ENCODE measurements at regions not wholly inside any gene's neighbourhood (a gene's known extent, or its start where the extent isn't known, plus 50 kb on each side); places are given as distances from the start of the nearest gene placed in this dataset.

DNA sequence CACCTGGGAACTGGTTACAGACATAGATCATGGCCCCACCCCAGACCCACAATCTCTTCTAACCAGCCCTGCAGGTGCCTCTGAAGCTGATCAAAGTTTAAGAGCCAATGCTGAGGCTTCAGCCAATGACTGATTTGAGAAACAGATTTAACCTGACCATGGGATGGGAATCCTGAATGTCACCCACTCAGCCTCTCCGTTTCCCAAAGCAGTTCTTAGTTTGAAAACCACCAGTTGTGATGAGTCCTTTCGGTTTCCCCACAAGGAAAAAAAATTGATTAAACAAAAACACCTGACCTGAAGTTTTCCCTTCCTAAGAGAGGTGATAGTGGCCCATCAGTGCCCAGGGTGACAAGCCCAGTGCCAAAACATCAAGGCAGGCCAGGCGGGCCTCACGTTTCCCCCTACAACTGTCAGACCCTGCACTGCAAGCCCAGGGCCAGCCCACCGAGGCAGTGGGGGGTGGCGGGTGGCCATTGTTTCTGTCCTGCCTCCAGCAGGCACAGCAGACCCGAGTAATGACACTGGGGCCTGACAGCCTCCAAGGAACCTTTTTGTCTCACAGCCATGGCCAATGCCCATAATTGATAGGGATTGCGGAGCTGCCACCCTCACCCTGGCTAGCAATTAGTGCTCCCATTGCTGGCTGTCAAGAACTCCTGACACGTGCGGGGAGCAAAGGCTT is 75.4 kb upstream of the ZMIZ1 start:
- H3K27me3 ChIP-seq (ENCODE audit: control insufficient read depth, insufficient read depth, low read length) = peaks cover 5% of the 10 kb centered on the region
- TF ChIP-seq, protein P1, sequence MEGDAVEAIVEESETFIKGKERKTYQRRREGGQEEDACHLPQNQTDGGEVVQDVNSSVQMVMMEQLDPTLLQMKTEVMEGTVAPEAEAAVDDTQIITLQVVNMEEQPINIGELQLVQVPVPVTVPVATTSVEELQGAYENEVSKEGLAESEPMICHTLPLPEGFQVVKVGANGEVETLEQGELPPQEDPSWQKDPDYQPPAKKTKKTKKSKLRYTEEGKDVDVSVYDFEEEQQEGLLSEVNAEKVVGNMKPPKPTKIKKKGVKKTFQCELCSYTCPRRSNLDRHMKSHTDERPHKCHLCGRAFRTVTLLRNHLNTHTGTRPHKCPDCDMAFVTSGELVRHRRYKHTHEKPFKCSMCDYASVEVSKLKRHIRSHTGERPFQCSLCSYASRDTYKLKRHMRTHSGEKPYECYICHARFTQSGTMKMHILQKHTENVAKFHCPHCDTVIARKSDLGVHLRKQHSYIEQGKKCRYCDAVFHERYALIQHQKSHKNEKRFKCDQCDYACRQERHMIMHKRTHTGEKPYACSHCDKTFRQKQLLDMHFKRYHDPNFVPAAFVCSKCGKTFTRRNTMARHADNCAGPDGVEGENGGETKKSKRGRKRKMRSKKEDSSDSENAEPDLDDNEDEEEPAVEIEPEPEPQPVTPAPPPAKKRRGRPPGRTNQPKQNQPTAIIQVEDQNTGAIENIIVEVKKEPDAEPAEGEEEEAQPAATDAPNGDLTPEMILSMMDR (IDR thresholded peaks at IDR 0.05; ENCODE audit: insufficient read depth, low read length, poor library complexity, severe bottlenecking) = no peak
- H3K4me3 ChIP-seq (ENCODE audit: low read depth, low read length) = no peak overlapping the region
- H3K36me3 ChIP-seq (ENCODE audit: control insufficient read depth, insufficient read depth, low read length) = no peaks in the 10 kb centered on the region
- no peak for DNase-seq (ENCODE audit: low read depth)

DNA sequence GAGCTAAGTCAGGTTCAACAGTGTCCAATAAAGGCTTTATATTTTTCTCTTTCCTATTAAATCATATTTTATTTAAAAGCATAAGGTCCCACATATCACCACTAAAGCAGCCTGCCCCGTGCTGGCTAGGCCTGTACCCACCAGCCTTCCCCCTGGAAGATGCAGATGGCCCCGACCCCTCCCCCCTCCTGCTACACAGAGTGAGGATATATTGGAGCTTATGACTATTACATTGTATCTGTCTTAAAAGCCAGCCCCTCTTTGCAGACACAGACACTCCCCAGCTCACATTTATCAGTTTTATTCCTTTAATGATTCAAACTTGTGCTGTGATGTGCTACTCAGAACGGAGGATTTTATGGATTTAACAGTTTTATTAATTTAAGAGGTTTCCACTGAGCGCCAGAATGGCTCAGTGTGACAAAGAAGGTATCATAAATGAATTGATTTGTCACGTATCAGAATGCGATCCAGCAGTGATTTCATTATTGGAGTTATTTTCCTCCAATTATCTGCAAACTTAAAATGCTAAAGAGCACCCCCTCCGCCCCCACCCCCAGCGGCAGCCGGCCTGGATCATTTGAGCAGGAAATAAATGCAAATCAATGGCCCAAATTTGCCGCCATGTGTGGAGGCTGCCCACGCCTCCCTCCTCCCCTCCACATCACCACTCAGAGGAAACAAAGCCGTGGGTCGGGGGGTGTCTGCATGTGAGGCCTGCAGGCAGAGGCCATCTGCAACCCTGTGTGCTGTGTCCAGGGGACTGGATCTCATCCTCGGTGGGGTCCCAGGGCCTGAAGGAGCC is 72.6 kb upstream of the ZMIZ1 start:
- TF ChIP-seq, protein P1 (IDR thresholded peaks at IDR 0.05; ENCODE audit: insufficient read depth, low read length, poor library complexity, severe bottlenecking) = no peak
- DNase-seq (ENCODE audit: low read depth) = no peak
- Histone ChIP-seq H3K27me3 (ENCODE audit: control insufficient read depth, insufficient read depth, low read length) (peaks cover 5% of the 10 kb centered on the region), H3K36me3 (ENCODE audit: control insufficient read depth, insufficient read depth, low read length) (no peaks in the 10 kb centered on the region), H3K4me3 (ENCODE audit: low read depth, low read length) (no peak overlapping the region)

DNA sequence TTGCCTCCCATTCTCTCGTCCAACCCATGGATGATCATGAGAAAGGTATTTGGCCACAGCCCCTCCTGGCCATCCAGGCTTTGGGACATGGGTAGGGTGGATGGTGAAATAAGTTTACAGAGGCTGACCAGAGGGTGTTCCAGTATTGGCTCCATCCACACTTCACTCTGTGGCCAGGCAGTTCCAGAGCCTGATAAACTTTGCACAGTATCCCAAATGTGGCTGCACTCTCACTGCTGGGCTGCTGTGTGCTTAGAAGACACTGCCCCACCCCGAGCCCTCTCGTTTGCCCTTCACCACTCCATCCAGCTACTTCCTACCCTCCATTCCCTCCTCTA is 72.0 kb upstream of the ZMIZ1 start:
- no peak for DNase-seq (ENCODE audit: low read depth)
- no peaks in the 10 kb centered on the region for H3K36me3 ChIP-seq (ENCODE audit: control insufficient read depth, insufficient read depth, low read length)
- TF ChIP-seq, protein P1 (IDR thresholded peaks at IDR 0.05; ENCODE audit: insufficient read depth, low read length, poor library complexity, severe bottlenecking) = no peak
- no peak overlapping the region for H3K4me3 ChIP-seq (ENCODE audit: low read depth, low read length)
- peaks cover 5% of the 10 kb centered on the region for H3K27me3 ChIP-seq (ENCODE audit: control insufficient read depth, insufficient read depth, low read length)

DNA sequence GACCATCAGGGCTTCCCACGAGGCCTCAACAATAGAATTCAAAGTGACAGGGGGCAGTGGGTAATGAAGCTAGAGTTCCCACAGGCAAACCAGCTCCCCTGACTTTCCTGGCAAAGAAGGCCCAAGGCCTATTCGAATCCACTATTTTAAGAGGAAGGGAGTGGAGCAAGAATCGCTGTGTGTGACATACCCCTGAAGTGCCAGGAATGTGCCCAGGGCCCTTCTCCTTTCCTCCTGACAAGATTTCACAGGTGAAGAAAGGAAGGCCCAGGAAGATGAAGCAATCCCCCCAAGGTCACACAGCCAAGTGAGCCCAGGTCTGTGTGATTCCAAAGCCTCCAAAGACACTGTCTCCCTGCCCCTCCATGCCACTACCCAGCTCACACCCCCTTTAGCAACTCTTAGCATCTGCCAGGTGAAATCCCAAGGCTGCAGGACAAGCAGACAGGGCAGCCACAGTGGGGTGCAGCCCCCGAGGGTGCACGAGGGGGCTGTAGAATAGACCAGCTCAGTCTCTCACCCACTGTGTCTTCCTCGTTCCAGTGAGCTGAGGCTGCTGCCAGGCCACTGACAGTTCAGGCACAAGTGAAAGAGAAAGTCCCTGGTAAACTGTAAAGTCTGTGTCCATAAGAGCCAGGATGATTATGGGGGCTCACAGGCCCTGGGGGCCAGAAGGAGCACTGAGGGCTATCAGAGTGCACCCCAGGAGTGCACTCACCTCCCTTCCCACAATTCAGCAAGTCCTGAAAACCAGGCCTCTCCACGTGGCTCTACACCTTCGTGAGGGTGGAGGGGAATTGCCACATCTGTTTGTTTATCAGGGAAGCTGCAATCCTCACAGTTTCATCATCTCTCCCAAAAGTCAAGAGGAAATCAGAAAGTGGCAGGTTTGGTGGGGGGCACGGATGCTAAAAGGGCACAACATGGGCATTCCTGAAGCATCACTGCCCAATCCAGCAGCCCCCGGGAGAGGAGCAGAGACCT is 70.8 kb upstream of the ZMIZ1 start:
- Histone ChIP-seq H3K36me3 (ENCODE audit: control insufficient read depth, insufficient read depth, low read length) (no peaks in the 10 kb centered on the region), H3K4me3 (ENCODE audit: low read depth, low read length) (no peak overlapping the region), H3K27me3 (ENCODE audit: control insufficient read depth, insufficient read depth, low read length) (peaks cover 5% of the 10 kb centered on the region)
- no peak for DNase-seq (ENCODE audit: low read depth)
- TF ChIP-seq, protein P1 (IDR thresholded peaks at IDR 0.05; ENCODE audit: insufficient read depth, low read length, poor library complexity, severe bottlenecking) = no peak

DNA sequence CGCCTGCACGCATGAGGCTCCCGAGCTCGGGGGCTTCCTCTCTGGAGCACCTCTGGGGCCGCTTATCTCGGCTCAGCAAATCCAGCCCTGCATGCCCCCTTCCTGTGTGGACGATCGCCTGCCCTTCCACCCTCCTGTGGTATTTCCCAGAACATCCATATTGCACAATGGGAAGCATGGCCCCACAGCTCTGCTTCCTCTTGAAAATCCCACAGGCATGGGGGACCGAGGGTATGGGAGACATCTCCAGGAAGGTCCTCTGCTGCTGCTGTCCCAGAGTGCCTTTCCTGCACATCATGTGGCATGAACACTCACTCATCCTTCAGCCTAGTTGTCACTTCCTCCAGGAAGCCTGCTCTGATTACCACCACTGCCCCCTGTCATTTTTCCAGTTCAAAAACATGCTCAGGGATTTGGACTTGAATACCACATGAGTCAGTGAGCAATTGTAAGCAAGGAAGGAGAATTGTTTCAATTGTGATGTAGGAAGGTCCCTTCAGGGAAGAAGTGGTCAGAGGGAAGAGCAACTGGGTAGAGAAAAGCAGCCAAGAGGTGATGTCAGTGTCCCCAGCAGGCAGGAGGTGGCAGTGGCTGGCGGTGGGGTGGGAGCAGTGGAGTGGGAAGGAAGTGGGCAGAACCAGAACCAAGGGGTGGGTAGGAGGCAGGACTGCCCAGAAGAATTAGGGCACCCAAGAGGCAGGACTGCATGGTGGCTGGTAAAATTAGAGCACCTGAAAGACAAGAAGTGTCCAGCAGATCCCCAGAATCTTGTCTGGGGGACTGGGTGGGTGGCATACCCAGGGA is 67.5 kb upstream of the ZMIZ1 start:
- H3K36me3 ChIP-seq (ENCODE audit: control insufficient read depth, insufficient read depth, low read length) = no peaks in the 10 kb centered on the region
- DNase-seq (ENCODE audit: low read depth) = no peak
- TF ChIP-seq, protein P1 (IDR thresholded peaks at IDR 0.05; ENCODE audit: insufficient read depth, low read length, poor library complexity, severe bottlenecking) = no peak
- H3K4me3 ChIP-seq (ENCODE audit: low read depth, low read length) = no peak overlapping the region
- peaks cover 9% of the 10 kb centered on the region for H3K27me3 ChIP-seq (ENCODE audit: control insufficient read depth, insufficient read depth, low read length)
